GM20000 (cell line): ENCODE measurements at regions not wholly inside any gene's neighbourhood (a gene's known extent, or its start where the extent isn't known, plus 50 kb on each side); places are given as distances from the start of the nearest gene placed in this dataset.

Experiments used
- DNase-seq: peaks from one replicate; pipeline ENCODE4 v3.0.0; 2012; ENCODE audit warnings: low spot score
- TF ChIP-seq, protein P1 (sequence below): IDR thresholded peaks from 2 replicates; pipeline ENCODE4 v1.5.1; 2012; ENCODE audit warnings: mild to moderate bottlenecking, control low read depth; ENCODE audit errors: extremely low read depth, missing control alignments

DNA sequence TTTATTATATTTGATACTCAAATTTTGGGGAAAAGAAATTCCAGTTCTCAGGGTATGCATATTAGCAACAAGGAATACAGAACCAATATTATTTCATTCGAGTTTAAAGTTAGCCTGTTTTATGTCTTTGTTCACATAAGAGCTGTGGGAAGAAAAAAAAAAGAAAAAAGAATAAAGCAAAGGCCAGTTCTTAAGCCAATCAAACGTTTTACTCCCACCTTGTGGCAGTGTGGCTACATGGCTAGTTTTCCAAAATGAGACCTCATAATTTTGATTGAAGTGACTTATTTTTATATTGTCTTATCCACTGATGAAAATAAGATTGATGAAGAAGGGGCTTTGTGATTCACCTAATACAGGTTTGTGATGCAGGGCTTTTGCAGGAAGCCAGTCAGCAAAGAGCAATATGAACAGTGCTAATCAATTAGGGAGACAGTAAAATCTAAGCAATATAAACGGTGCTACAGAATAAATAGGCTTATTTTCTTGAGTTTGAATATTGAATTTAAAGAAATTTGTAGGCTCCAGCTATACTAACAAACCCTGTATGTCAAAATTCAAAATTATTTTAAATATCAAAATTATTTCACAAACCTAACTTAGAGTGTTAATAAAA, 624.1 kb upstream of the FOXG1 start:
- no peak for DNase-seq
- TF ChIP-seq, protein P1, sequence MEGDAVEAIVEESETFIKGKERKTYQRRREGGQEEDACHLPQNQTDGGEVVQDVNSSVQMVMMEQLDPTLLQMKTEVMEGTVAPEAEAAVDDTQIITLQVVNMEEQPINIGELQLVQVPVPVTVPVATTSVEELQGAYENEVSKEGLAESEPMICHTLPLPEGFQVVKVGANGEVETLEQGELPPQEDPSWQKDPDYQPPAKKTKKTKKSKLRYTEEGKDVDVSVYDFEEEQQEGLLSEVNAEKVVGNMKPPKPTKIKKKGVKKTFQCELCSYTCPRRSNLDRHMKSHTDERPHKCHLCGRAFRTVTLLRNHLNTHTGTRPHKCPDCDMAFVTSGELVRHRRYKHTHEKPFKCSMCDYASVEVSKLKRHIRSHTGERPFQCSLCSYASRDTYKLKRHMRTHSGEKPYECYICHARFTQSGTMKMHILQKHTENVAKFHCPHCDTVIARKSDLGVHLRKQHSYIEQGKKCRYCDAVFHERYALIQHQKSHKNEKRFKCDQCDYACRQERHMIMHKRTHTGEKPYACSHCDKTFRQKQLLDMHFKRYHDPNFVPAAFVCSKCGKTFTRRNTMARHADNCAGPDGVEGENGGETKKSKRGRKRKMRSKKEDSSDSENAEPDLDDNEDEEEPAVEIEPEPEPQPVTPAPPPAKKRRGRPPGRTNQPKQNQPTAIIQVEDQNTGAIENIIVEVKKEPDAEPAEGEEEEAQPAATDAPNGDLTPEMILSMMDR: no peak

DNA sequence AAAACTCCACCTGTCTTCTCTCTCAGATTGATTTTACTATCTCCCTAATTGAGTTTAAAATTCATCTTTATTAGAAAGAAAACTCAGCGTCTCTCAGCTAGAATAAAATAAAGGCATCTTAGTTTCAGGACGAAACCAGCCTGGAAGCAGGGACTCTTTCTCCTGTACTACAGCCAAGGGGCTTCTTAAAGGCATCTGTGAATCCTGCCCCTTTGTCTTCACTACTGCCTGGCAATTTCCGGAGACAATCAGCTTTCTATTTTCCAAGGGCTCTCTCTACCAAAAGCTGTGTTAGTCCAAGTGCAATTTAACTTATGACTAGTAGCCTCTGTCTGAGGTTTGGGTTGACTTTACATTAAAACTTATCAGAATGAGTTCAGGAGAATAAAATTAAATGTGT, 623.3 kb upstream of the FOXG1 start:
- no peak for DNase-seq
- TF ChIP-seq, protein P1: no peak

DNA sequence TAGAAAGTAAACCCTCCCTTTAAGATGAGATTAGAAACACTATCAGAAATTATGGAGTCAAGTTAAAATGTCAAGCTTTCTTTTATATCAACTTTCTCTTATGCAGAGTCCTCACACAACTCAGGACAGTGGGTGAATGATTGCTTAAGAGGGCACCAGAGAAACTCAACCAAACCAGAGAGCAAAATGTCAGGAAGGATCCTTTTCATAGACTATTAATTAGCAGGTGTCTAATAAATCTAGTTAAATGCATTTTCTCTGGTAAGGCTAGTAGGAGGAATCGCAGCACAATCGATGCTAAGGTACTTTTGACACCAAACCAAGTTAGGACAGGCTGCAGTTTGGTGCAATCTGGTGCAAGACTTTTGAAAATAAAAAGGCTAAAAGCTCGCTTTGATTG, 614.7 kb upstream of the FOXG1 start:
- TF ChIP-seq, protein P1: no peak
- no peak for DNase-seq

DNA sequence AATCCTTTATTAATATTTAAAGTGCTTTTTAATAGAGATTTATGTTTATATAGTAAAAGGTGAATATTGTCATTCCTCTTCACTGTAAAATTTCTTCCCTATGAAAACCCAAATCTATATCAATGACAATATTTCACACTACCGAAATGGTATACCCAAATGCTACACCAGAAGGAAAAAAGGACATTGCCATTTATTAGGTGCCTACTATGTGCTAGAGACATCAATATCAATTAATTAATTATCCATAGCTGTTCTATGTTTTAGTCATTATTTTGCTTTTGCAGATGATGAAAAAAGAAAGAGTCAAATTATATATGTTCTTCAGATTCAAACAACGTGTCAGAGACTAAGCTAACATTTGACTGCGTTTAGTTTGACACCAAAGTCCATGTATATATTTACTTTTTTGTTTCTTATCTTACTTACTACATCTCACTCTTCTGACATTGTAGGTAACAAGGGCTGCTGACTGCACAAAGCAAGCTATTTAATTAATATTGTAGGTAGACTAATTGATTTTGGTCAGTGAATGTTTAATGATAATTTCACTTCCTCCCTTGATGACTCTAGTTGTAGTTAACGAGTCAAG, 614.0 kb upstream of the FOXG1 start:
- no peak for DNase-seq
- TF ChIP-seq, protein P1: no peak

DNA sequence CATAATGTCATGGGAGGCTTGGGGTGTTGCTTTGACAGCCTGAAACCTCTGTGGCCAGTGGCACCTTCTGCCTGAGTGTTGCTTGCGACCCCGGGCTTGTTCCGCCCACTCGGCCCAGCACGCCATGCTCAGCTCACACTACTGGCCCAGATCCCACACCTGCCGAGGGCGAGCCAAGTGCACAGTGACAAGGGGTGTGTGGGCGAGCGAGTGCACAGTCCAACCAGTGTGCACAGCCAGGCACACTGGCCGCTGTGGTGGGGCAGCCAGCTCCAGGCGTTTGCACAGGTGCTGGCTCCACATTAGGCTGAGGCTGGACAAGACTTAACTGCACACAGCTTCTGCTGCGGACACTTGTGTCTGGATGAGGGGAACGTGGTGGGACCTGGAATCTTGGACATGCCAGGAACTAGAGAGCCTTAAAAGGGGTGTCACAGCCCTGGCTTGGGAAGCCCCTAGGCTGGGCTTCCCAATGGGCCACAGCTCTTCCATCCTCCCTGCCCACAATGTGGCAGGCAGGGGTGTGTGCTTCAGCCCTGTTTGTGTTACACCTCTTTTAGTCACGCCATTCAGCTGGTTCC, 609.2 kb upstream of the FOXG1 start:
- no peak for DNase-seq
- TF ChIP-seq, protein P1: no peak

DNA sequence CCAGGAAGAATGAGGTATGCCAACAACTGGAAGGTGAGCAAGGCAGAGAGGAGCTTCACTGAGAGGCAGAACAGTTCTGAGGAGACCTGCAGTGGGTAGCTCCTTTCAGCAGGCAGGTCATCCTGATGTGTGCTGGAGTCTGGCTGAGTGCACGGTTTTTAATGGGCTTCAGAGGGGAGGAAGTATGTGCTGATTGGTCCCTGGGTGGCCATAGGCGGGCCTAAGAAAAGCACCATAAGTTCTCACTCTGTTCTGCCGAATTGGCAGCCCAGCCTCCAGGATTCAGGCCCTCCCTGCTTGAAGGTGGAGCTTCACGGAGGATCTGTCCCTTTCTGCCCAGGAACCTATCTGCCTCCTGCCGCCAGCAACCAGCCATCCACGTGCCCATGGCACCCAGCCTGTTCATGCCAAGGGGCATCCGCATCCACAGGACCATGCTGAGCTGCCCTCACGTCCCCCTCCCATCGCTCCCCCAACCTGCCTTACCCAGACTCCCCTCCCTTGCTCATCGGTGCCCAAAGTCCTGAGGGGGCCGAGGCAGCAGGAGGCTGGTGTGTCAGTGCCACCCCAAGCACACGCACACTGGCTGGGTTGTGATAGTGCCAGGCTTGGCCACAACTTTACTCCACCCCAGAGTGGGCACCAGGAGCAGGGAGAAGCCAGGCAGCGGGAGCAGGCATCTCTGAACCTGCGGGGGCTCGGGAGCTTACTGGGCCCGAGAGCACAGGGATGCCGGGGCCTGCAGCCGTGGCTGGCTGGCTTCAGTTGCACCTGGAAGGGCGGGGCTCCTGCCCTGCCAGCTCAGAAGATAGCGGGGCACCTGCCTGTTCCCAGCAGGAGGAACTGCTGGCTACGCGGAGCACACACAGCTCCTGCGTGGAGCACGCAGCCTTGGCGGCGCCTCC, 608.4 kb upstream of the FOXG1 start:
- TF ChIP-seq, protein P1: no peak
- DNase-seq: no peak

DNA sequence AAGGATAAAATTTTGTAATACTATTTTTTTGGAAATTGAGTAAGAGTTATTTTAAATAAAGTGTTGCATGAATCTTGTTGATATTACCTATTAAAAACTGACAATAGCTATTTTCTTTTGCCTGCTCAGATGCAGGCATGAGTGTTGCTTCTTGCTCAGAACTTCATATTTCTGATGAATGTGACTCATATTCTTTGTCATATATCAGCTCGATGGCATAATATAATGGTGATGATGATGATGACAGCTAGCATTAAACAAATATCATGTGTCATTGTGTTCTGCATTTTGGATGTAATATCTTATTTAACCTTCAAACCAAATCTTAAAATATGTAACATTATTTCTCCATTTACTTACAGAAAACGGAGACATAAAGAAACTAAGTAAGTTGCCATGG, 605.5 kb upstream of the FOXG1 start:
- TF ChIP-seq, protein P1: no peak
- DNase-seq: no peak
